OCI-M1 (cell line): ENCODE measurements at regions not wholly inside any gene's neighbourhood (a gene's known extent, or its start where the extent isn't known, plus 50 kb on each side); places are given as distances from the start of the nearest gene placed in this dataset.
A peak's percentile ranks its signal among the peaks of the same experiment; 100 is the strongest.
"Not testable (repeated sequence)": the region's sequence is repeated elsewhere in the genome, so short reads cannot be mapped to it uniquely, and the experiment has no call there.

ENCODE experiments used
- DNase-seq: peaks from one replicate; lab custom pipeline; 2025; lab: John Stamatoyannopoulos, UW

DNA sequence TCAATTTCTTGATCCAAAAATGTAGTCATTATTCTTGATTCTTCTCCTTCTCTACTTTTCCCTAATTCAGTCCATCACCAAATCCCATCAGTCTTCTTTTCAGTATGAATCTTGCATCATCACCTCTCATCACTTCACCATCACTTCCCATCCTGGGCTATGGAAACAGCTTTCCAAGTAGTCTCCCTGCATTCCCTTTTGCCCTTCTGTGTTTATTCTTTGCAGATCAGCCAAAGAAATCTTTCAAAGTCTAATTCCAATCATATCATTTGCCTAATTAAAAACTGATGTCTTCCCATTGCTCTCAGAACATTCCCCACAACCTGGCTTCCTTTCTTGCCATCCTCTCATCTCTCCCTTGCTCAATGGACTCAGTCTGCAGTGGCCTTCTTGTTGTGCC, 201.7 kb upstream of the ADAMTS3 start:
- no peak for DNase-seq

DNA sequence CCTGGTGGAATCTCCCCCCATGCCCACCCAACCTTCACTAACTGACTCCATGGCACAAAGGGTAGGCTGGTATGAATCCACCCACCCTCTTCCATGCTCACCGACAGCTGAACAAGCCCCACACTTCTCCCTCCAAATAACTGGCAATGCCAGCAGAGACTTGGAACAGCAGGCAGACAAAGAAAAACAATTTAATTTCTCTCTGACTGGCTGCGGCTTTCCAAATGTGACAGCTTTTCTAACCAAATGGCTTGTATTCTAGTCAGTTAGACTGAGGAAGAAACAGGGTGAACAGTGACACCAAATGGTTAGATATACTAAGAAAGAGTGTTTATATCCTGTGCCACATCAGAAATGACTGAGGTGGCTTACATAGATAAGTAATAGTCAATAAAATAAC, 199.3 kb upstream of the ADAMTS3 start:
- peak; percentile 57 for DNase-seq

DNA sequence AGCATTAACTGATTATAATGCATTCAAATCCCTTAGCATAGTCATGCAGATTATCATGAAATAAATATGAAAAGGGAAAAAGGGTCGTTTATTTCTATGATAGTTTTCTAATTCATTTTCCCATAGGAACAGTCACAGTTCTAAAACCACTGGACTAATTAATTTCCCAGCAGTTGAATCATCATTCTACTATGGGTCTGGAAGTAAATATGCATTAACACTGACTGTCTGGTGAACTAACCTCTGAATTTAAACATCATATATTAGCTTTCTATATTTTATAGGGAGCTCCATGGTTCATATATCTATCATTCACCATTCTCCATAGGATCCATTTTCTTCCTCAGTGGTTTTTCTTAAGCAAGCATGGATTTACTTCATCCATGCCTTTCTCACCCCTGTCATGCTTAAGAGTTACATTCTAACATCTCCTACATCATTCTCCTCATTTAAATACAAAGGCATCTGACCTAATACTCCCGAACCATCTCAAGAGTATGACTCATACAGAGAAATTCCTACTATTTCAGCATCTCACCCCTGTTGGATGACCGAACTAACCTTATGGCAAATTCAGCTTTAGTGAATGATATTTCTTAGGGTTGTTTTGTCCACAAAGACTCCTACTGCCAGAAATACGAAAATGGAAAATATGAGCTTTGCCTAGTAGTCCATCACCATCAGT, 198.7 kb upstream of the ADAMTS3 start:
- DNase-seq, result no peak

DNA sequence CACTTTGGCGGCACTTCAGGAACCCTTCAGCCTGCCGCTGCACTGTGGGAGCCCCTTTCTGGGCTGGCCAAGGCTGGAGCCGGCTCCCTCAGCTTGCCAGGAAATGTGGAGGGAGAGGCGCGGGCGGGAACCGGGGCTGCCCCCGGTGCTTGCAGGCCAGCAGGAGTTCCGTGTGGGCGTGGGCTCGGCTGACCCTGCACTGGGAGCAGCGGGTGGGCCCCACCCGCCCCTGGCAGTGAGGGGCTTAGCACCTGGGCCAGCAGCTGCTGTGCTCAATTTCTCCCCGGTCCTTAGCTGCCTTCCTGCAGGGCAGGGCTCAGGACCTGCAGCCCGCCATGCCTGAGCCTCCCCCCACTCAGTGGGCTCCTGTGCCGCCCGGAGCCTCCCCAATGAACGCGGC, 196.8 kb upstream of the ADAMTS3 start:
- DNase-seq, result not testable (repeated sequence)

DNA sequence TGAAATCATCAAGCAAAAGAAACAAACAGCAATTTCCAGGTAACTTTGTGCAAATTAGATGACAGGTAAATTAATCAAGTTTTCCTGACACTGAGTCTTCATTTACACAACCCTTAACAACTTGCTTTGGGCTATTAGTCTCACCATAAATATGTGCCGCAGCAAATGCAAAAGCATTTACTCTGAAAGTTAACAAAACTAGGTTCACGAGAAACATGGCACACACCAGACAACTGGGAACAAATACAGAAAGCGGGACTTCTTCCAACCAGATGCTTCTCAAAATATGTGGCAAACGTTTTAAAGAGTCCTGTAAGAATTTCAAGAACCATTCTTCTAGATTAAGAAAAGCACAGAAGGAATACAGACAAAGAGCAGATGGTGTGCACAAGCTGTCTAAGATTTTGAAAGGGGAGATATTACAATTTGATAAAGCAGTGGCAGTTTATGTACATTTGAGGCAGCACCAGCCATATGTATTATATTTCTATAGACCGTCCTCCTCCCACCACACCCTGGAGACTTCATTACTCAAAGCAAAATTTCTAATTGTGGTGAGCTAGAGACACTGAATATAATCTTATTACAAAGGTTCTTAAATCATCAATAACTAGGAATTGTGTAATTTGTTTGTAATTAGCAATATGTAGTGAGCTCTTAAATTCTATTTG, 192.5 kb upstream of the ADAMTS3 start:
- no peak for DNase-seq

DNA sequence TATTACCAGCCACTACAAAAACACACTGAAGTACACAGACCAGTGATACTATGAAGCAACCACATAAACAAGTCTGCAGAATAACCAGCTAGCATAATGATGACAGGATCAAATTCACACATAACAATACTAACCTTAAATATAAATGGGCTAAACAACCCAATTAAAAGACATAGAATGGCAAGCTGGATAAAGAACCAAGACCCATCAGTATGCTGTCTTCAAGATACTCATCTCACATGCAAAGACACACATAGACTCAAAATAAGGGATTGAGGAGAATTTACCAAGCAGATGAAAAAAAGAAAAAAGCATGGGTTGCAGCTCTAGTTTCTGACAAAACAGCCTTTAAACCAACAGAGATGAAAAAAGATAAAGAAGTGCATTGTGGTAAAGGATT, 184.4 kb upstream of the ADAMTS3 start:
- DNase-seq, result not testable (repeated sequence)

DNA sequence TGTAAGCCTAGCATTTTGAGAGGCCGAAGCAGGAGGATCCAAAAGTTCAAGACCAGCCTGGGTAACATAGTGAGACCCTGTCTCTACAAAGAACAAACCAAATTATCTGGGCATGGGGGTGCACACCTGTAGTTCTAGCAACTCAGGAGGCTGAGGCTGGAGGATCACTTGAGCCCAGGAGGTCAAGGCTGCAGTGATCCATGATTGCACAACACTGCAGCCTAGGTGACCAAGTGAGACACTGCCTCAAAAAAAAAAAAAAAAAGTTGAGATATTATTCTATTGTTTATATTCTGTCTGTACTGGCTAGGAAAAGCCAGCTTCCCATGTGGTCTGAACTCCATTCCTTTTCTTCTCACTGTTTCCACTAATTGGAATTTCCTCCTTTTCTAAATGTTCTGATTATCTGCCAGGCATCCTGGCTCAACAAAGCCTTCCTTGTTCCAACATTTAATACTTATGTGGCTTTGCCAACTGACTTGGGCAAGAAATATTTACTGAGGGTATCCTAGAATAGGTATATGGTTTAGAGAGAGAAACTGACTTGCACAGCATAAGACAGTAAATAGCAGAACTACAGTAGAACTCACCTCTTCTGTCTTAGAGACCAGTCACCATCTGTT, 175.2 kb upstream of the ADAMTS3 start:
- DNase-seq, result no peak

DNA sequence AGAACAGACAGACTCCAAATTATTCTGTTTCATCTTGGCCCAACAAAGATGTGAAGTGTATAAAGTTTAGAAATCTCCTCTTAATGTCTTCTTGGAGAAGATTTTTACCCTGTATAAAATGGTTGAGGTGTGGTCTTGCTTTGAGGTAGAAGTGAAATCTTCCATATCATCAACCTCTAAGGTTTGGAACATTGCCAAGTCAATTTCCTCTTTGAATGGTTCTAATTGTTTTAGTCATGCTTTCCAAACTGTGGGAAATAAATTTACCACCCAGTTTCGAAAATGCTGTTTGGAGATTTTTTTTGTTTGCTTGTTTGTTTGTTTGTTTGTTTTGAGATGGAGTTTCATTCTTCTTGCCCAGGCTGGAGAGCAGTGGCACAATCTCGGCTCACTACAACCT, 174.1 kb upstream of the ADAMTS3 start:
- peak; percentile 21 for DNase-seq

DNA sequence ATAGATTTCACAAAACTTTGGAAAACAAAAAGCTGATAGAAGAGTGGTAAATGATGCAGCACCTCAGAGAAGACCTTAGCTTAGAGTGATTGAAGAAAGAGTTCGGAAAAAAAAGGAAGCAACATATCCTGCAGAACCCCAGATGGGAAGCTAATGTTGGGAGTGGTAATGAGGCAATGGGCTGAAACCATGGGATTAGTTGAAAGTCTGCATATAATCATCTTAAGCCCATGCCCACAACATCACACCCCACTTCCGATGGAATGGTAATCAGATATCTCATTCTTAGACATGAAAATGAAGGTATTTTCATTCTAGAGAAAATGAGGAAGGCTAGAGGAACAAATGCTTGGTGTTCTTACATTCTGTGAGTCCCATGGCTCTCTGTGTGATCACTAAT, 146.3 kb upstream of the ADAMTS3 start:
- DNase-seq, result peak; percentile 45

DNA sequence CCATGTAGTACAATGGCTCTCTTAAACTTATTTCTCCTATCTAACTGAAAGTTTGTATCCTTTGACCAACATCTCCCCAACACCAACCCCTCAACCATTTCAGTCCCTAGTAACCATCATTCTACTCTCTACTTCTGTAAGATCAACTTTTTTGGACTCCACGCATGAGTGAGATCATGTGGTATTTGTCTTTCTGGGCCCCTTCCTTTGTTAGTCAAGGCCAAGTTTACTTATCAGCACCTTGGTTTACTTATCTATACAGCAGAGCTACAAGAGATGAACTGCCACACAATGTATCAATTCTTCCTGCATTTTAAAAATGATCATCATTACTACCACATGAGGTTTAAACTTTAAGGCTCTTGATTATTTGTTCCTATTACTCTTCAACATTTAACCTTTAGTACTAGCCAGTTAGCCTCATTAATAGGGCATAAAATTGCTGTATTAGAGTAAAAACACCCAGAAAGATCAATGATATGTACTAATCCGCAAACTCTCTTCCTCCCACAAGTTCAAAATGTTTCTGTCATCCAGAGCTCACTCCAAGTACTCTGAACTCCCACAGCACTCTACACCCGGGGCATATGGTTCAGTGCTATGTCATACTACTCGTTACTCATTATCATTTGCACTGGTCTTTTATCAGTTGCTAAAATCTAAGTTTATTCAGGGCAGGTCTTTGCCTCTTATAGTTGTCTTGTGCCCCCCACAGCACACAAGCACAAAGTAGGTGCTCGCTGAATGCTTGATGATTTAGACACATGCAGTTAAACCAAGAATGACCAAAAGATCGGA, 145.7 kb upstream of the ADAMTS3 start:
- DNase-seq, result peak; percentile 47

DNA sequence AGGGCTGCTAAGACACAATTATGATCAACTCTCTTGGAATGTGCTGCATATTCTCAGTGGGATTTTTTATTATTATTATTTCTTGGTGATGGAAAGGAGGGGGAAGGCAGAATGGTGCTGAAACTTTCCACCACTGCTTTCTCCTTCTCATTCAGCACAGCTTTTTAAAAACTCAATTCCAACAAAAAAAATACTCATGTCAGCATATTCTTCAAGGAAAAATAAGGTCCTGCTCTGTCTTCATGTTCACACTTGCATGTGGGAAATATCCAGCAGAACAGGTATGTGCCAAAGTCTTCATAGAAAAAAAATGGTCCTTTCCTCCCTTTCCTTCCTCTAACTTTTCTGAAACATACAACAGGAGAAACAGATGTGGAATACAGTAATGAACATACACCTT, 144.0 kb upstream of the ADAMTS3 start:
- DNase-seq, result no peak

DNA sequence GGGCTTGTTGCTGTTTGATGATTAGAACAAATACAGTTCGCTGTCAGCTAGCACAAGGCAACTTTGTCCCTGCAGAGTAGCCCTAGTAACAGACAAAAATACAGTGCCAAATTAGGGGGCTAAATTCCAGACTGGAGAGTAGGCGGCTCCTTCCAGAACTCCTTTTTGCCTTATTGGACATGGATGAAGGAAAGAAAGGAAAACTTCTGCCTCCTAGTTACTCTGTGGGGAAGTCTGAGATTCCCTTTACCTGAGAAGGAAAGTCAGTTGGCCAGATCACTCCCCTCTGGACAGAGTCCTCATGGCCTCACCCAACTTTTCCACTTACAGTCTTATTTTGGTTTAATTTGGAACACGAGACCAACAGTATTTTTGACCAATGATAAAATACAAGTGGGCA, 140.5 kb upstream of the ADAMTS3 start:
- no peak for DNase-seq

DNA sequence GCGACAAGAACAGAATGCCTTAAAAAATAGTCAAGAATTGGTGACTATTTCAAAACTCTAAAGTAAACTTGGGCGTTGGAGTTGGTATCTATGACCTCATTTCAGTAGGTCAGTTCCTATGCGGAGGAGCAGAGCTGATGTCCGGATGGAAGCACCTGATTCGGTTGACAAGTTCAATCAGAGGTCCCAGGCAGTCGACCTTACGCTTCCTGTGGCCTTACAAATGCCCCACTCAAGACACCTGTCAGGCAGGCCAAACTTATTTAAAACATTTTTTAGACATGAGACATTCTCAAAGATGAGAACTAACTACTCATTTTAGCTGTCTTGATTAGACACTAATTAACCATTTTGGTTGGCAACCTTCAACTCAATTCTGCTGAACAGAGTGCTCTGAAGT, 137.7 kb upstream of the ADAMTS3 start:
- DNase-seq, result no peak

DNA sequence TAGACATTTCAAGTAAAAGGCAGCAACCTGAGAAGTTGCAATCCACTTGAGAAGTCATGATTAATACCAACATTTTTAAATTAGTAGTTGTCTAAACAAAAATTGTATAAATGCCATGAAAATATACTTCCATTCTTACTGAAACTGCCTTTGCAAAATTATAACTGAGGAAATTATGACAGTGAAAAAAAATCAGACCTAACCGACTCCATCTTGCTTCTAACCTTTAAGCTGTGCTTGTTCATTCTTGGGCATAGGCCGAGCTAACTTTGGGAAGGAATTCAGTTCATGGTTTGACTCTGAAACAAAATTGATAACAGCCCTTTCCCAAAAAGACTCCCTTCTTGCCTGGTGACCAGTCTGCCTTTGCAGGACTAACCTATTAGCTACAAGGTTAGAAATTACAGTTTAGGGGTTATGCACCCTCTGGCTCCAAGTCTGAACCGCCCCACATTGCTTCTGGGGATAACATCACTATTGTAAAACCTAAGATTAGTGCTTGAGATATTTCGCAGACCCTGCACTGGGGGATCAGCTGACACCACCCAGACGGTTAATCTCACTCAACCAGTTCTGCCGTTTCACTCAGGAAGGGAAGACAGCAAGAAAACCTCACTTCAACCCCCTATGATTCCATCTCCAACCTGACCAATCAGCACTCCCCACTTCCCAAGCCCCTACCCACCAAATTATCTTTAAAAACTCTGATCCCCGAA, 136.1 kb upstream of the ADAMTS3 start:
- DNase-seq, result peak; percentile 64

DNA sequence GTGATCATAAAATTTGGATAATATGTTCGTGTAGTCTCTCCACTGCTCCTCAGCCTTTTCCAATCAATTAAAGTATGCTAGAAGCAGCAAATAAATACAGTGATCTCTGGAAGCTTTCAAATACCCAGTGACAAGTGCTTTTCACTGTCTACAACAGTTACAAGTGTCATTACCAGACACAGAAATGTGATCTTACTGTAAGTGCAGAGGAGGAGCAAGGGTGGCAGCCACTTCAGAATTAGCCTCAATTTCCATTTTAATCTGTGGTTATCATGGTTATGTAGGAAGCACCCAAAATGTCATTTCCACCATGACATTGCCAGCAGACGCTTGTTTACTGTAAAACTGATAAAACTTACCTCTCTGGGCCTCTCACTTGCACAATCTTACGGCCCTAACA, 133.9 kb upstream of the ADAMTS3 start:
- DNase-seq, result peak; percentile 68

DNA sequence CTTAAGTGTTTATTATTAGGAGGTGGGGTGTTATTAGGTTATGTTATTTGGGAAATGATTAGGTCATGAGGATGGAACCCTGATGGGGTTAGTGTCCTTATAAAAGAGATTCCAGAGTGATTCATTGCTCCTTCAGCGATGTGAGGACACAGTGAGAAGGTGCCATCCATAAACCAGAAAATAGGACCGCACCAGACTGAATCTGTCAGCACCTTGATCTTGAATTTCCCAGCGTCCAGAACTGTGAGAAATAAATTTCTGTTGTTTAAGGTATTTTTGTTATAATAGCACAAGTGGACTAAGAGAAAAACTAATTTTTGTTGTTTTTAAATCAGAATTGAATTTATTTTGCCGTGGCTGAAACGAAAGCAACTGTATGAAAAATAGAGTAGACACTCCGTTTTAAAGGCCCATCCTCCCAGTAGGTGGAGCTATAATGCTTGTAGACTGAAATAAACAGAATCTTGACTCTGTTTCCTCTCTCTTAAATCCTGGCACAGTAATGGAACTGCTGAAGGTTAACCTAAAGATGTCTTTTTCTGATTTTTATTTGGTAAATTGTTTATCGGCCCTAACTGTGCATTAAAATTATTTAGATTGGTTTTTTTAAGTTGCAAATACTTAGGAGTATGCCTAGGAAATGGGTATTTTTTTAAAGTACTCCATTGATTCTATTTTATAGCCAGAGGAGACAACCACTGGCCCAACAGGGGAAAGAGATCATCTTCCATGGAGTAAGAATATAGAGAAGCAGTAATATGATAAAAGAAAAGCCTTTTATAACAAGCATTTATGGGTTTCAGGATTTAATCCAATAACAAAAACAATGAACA, 133.2 kb upstream of the ADAMTS3 start:
- peak; percentile 89 for DNase-seq

DNA sequence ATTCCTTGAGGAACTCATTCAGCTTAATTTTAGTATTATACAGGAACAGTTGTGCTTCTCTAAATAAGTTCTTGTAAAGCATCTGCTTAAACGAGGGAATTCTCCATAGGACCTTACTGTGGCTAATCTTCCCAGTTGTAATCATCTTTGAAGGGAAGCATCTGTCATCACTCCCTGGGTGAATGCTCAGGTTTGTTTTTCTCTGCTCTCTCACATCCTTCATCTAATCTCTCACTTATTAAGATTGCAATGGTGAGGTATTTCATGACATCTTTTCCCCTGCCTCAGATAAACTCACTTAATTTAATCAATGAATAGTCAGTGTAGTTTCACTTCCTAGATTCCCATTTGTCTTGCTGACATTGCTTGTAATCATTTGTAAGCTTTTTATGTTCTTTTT, 121.8 kb upstream of the ADAMTS3 start:
- DNase-seq, result peak; percentile 52

DNA sequence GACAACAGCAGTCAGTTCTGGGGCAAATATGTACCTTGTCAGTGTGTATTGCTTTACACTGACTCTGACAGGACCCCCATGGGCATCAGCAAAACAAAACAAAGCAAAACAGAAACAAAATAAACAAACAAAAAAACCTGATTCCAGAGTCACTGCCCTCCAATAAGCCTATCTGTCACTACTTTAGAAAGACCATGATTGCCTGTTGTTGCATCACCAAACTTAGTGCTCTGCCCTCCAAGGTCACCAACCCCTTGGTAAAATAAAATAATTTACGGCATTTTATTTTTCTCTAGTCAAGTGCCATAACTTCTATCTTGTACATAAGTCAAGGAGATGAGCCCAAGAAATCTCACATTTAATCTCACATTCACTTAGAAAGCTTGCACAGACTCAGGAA, 120.9 kb upstream of the ADAMTS3 start:
- DNase-seq, result peak; percentile 82

DNA sequence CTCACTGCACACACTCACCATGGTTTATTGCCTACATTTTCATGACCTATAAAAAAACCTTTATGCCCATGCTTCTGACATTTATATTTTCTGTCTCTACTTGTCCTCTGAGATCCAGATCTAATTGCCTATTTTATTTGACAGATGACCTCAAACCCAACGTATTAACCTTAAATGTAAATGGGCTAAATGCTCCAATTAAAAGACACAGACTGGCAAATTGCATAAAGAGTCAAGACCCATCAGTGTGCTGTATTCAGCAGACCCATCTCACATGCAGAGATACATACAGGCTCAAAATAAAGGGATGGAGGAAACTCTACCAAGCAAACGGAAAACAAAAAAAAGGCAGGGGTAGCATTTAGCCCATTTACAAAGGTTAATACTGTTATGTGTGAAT, 117.4 kb upstream of the ADAMTS3 start:
- DNase-seq, result not testable (repeated sequence)

DNA sequence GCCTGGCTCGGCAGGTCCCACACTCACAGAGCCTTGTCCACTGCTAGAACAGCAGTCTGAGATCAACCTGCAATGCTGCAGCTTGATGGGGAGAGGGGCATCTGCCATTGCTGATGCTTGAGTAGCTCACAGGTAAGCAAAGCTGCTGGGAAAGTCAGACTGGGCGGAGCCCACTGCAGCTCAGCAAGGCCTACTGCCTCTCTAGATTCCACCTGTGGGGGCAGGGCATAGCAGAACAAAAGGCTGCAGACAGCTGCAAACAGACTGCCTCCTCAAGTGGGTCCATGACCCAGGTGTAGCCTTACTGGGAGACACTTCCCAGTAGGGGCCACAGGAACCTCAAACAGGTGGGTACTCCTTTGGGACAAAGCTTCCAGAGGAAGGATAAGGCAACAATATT, 110.6 kb upstream of the ADAMTS3 start:
- DNase-seq, result no peak

DNA sequence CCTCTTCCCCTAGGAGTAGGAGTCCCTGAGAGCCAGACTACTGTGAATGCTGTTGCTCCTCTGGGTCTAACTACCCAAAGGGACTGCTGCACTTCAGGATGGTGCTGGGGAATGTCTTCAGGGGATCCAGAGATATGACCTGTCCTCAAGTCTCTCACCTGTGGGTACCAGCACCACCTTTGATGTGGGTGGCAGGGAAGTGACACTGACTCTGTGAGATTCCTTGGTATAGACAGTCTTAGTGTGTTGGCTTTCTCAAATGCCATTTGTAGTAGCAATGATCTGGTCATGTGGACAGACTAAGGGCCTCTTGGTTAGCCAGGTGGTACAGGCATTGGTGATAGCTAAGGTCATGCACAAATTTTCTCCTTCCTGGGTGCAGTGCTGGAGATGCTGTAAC, 108.9 kb upstream of the ADAMTS3 start:
- DNase-seq, result no peak
